H1 (cell line): ENCODE measurements at regions not wholly inside any gene's neighbourhood (a gene's known extent, or its start where the extent isn't known, plus 50 kb on each side); places are given as distances from the start of the nearest gene placed in this dataset.

Source experiments
- CTCF ChIA-PET: fragments of 300-600 bp; sonication (Branson Sonifier 250); formaldehyde crosslinking; loops from one replicate; lab custom pipeline; 2021; ENCODE audit not compliant: partially characterized antibody; lab: Charles Lee
- POLR2A ChIA-PET: fragments of 300-600 bp; sonication (Branson Sonifier 250); formaldehyde crosslinking; loops from one replicate; lab custom pipeline; 2021; ENCODE audit warnings: inconsistent platforms; ENCODE audit not compliant: partially characterized antibody; lab: Charles Lee
- DNase-seq, 2 experiments: peaks; one replicate each; pipeline versions ENCODE4 v3.0.0 to v3.0.0-alpha.2; 2010 to 2022; ENCODE audit warnings: low spot score in 2 of 2, low read depth in 1 of 2, mixed read lengths in 1 of 2
- FAIRE-seq: peaks from 2 replicates; lab custom pipeline; 2011; peaks lifted over from hg19 to GRCh38; lab: Jason Lieb, UNC
- H2AFZ ChIP-seq: 2 replicates; pipeline ENCODE4 v1.8.1; 2012; ENCODE audit warnings: low read length, inconsistent platforms
- H2AK5ac ChIP-seq: 2 replicates; pipeline ENCODE4 v1.6.1; 2013; ENCODE audit warnings: low read depth, low read length
- H2BK120ac ChIP-seq: replicated peaks from 2 replicates; pipeline ENCODE3; 2013; ENCODE audit warnings: low read depth, low read length, inconsistent platforms
- H2BK12ac ChIP-seq: 2 replicates; pipeline ENCODE4 v1.6.1; 2013; ENCODE audit warnings: low read depth, low read length
- H2BK15ac ChIP-seq: 2 replicates; pipeline ENCODE4 v1.6.1; 2013; ENCODE audit warnings: low read length
- H2BK20ac ChIP-seq: 2 replicates; pipeline ENCODE4 v1.6.1; 2013; ENCODE audit warnings: low read length
- H2BK5ac ChIP-seq: 2 replicates; pipeline ENCODE4 v1.6.1; 2013; ENCODE audit warnings: low read depth, low read length
- H3K14ac ChIP-seq: 2 replicates; pipeline ENCODE4 v1.6.1; 2013; ENCODE audit warnings: inconsistent platforms; ENCODE audit not compliant: insufficient read length
- H3K18ac ChIP-seq: 2 replicates; pipeline ENCODE4 v1.6.1; 2013; ENCODE audit warnings: low read length; ENCODE audit errors: extremely low read depth
- H3K23ac ChIP-seq: 2 replicates; pipeline ENCODE4 v1.6.1; 2013; ENCODE audit warnings: inconsistent platforms; ENCODE audit not compliant: insufficient read length
- H3K23me2 ChIP-seq: 2 replicates; pipeline ENCODE4 v1.6.1; 2013; ENCODE audit warnings: low read depth, low read length
- H3K27ac ChIP-seq: 2 replicates; pipeline ENCODE4 v1.6.1; 2011; ENCODE audit warnings: low read depth, low read length, inconsistent platforms
- H3K27me3 ChIP-seq, 4 experiments: replicated peaks in 1 of 4; 1 replicate in 1 of 4; 2 replicates in 3 of 4; pipeline versions ENCODE4 v1.6.1 to v1.8.1; 2011 to 2013; ENCODE audit warnings: low read length in 3 of 4, mild to moderate bottlenecking in 3 of 4, inconsistent platforms in 2 of 4, mixed read lengths in 2 of 4, moderate library complexity in 1 of 4; ENCODE audit not compliant: control insufficient read depth in 3 of 4, insufficient read depth in 3 of 4; ENCODE audit errors: extremely low read depth in 1 of 4
- H3K36me3 ChIP-seq, 4 experiments: 2 replicates each; pipeline versions ENCODE4 v1.6.1 to v1.8.1; 2011 to 2013; ENCODE audit warnings: mild to moderate bottlenecking in 4 of 4, low read length in 3 of 4, moderate library complexity in 2 of 4, control low read depth in 1 of 4, inconsistent platforms in 1 of 4; ENCODE audit not compliant: insufficient read depth in 4 of 4, control insufficient read depth in 2 of 4
- H3K4ac ChIP-seq: replicated peaks from 2 replicates; pipeline ENCODE3; 2013; ENCODE audit warnings: low read length, low read depth, mixed read lengths, inconsistent platforms; ENCODE audit not compliant: insufficient read length
- H3K4me1 ChIP-seq, 4 experiments: replicated peaks in 1 of 4; 1 replicate in 1 of 4; 2 replicates in 3 of 4; pipeline versions ENCODE4 v1.6.1 to v1.8.1; 2011 to 2013; ENCODE audit warnings: low read length in 3 of 4, inconsistent platforms in 2 of 4, mixed read lengths in 1 of 4; ENCODE audit not compliant: insufficient read depth in 4 of 4, control insufficient read depth in 3 of 4
- H3K4me2 ChIP-seq, 2 experiments: 2 replicates each; pipeline versions ENCODE4 v1.6.1 to v1.8.1; 2011 to 2013; ENCODE audit warnings: low read depth in 2 of 2, low read length in 2 of 2, control low read depth in 1 of 2, inconsistent platforms in 1 of 2, mild to moderate bottlenecking in 1 of 2; ENCODE audit not compliant: insufficient read depth in 1 of 2
- H3K4me3 ChIP-seq, 4 experiments: fragments of 200-600, 300-600 bp in 1 of 4; sonication (generic), shearing (Covaris generic), sonication (Bioruptor Twin) in 1 of 4; 2 replicates each; pipeline versions ENCODE4 v1.5.1 to v1.8.1; 2011 to 2016; ENCODE audit warnings: low read length in 4 of 4, low read depth in 3 of 4, control low read depth in 2 of 4, inconsistent platforms in 2 of 4, mild to moderate bottlenecking in 2 of 4, mixed read lengths in 1 of 4, moderate library complexity in 1 of 4; ENCODE audit not compliant: insufficient read depth in 2 of 4; ENCODE audit errors: extremely low read depth in 1 of 4
- H3K56ac ChIP-seq: replicated peaks from 2 replicates; pipeline ENCODE3; 2013; ENCODE audit warnings: low read depth, mild to moderate bottlenecking, mixed read lengths, low read length, inconsistent platforms; ENCODE audit not compliant: insufficient read length
- H3K79me1 ChIP-seq: 2 replicates; pipeline ENCODE4 v1.6.1; 2013; ENCODE audit warnings: low read depth, low read length, control low read depth
- H3K79me2 ChIP-seq, 2 experiments: 2 replicates each; pipeline versions ENCODE4 v1.6.1 to v1.8.1; 2012 to 2013; ENCODE audit warnings: low read length in 2 of 2, mild to moderate bottlenecking in 2 of 2, inconsistent platforms in 1 of 2; ENCODE audit not compliant: insufficient read depth in 2 of 2, control insufficient read depth in 1 of 2
- H3K9ac ChIP-seq, 4 experiments: replicated peaks in 1 of 4; 1 replicate in 1 of 4; 2 replicates in 3 of 4; pipeline versions ENCODE4 v1.6.1 to v1.8.1; 2011 to 2013; ENCODE audit warnings: low read depth in 3 of 4, low read length in 3 of 4, control low read depth in 2 of 4, mild to moderate bottlenecking in 2 of 4, moderate library complexity in 2 of 4, inconsistent platforms in 1 of 4; ENCODE audit errors: extremely low read depth in 1 of 4
- H3K9me3 ChIP-seq, 2 experiments: 2 replicates each; pipeline versions ENCODE4 v1.6.1 to v1.8.1; 2012 to 2013; ENCODE audit warnings: mild to moderate bottlenecking in 2 of 2, moderate library complexity in 2 of 2, control low read depth in 1 of 2, inconsistent platforms in 1 of 2, low read depth in 1 of 2, low read length in 1 of 2, mixed read lengths in 1 of 2; ENCODE audit not compliant: insufficient read depth in 2 of 2
- H4K20me1 ChIP-seq, 2 experiments: replicated peaks in 1 of 2; 2 replicates each; pipeline versions ENCODE3 to v1.8.1; 2011 to 2013; ENCODE audit warnings: inconsistent platforms in 2 of 2, low read length in 2 of 2, mild to moderate bottlenecking in 1 of 2; ENCODE audit not compliant: insufficient read depth in 2 of 2, control insufficient read depth in 1 of 2
- H4K5ac ChIP-seq: 2 replicates; pipeline ENCODE4 v1.6.1; 2013; ENCODE audit warnings: low read length, low read depth, mixed read lengths, inconsistent platforms; ENCODE audit not compliant: insufficient read length
- H4K8ac ChIP-seq: 2 replicates; pipeline ENCODE4 v1.8.0; 2013; ENCODE audit warnings: mild to moderate bottlenecking, moderate library complexity, low read length, inconsistent platforms; ENCODE audit not compliant: insufficient read depth; ENCODE audit errors: extremely low read depth
- H4K91ac ChIP-seq: replicated peaks from 2 replicates; pipeline ENCODE3; 2013; ENCODE audit warnings: low read length, mixed read lengths, inconsistent platforms; ENCODE audit not compliant: insufficient read length
- BCL11A ChIP-seq, 2 experiments: IDR thresholded peaks; one replicate each; pipeline ENCODE4 v1.6.1; 2011; ENCODE audit warnings: low read depth in 2 of 2, low read length in 2 of 2, mild to moderate bottlenecking in 2 of 2
- CEBPB ChIP-seq: IDR thresholded peaks from 2 replicates; pipeline ENCODE4 v1.6.1; 2012; ENCODE audit warnings: low read depth, low read length
- CHD2 ChIP-seq: IDR thresholded peaks from 2 replicates; pipeline ENCODE4 v1.6.1; 2012; ENCODE audit warnings: low read length, improper control_type of control experiment
- CTBP2 ChIP-seq: IDR thresholded peaks from 2 replicates; pipeline ENCODE4 v1.7.0; 2011; ENCODE audit warnings: borderline replicate concordance, mild to moderate bottlenecking, moderate library complexity, mixed read lengths, low read length; ENCODE audit not compliant: insufficient read depth, insufficient read length
- KDM1A ChIP-seq: fragments of 200-600, 300-600 bp; sonication (generic); IDR thresholded peaks from 2 replicates; pipeline ENCODE4 v1.7.1; 2016; ENCODE audit warnings: mild to moderate bottlenecking, low read length, borderline replicate concordance
- KDM4A ChIP-seq: IDR thresholded peaks from one replicate; pipeline ENCODE4 v1.7.1; 2012; ENCODE audit warnings: low read depth, mild to moderate bottlenecking, moderate library complexity, low read length, inconsistent platforms; ENCODE audit not compliant: severe bottlenecking
- KDM5A ChIP-seq: fragments of 200-600 bp; IDR thresholded peaks from 2 replicates; pipeline ENCODE4 v1.7.1; 2012; ENCODE audit warnings: mild to moderate bottlenecking, low read length, inconsistent platforms, mixed read lengths
- RXRA ChIP-seq: IDR thresholded peaks from 2 replicates; pipeline ENCODE4 v1.6.1; 2011; ENCODE audit warnings: low read depth, mild to moderate bottlenecking, low read length, moderate library complexity; ENCODE audit not compliant: insufficient read depth
- SIX5 ChIP-seq: IDR thresholded peaks from 2 replicates; pipeline ENCODE4 v1.6.1; 2011; ENCODE audit warnings: mild to moderate bottlenecking, low read depth, low read length
- TAF1 ChIP-seq: IDR thresholded peaks from 2 replicates; pipeline ENCODE4 v1.6.1; 2011; ENCODE audit warnings: mild to moderate bottlenecking, low read depth, low read length
- TBP ChIP-seq: IDR thresholded peaks from 2 replicates; pipeline ENCODE4 v1.6.1; 2011; ENCODE audit warnings: low read depth, low read length, improper control_type of control experiment
- TCF12 ChIP-seq: IDR thresholded peaks from 2 replicates; pipeline ENCODE4 v1.6.1; 2011; ENCODE audit warnings: low read depth, mild to moderate bottlenecking, low read length
- TEAD4 ChIP-seq: IDR thresholded peaks from 2 replicates; pipeline ENCODE4 v1.6.1; 2012; ENCODE audit warnings: low read depth, low read length, inconsistent platforms, mixed read lengths
- WGBS, 2 experiments: shearing (Covaris generic) in 1 of 2; methylation state at CpG; one replicate each; pipeline versions ENCODE4 v1.1.6 to v1.1.7; 2013 to 2015; ENCODE audit warnings: low lambda C conversion rate in 2 of 2, mixed read lengths in 2 of 2, inconsistent platforms in 1 of 2, low coverage in 1 of 2, missing lambda C conversion rate in 1 of 2; ENCODE audit not compliant: insufficient replicate concordance in 2 of 2, insufficient coverage in 1 of 2, insufficient read length in 1 of 2; ENCODE audit errors: extremely low coverage in 1 of 2, missing lambda C conversion rate in 1 of 2; 5-methylcytosine and 5-hydroxymethylcytosine counted together

- no peak for DNase-seq
- FAIRE-seq: no peak
- TF ChIP-seq KDM4A: no peak
- no peak for TF ChIP-seq RXRA
- no peak for TF ChIP-seq TAF1
- no peak for TF ChIP-seq KDM5A
- TF ChIP-seq TBP: no peak
- no peak for TF ChIP-seq BCL11A (IDR thresholded peaks at IDR 0.05; ENCODE audit: low read depth in 2 of 2, low read length in 2 of 2)
- TF ChIP-seq TCF12: no peak
- no peak for TF ChIP-seq CEBPB
- no peak for TF ChIP-seq SIX5
- TF ChIP-seq CHD2: no peak
- TF ChIP-seq CTBP2: no peak
- TF ChIP-seq KDM1A: no peak
- no peak for TF ChIP-seq TEAD4
These were observed 829.2 kb upstream of the ACVR2A start for GRCh38 chr2:147015591-147015990.

More at GRCh38 chr2:147015591-147015990, 829.2 kb upstream of the ACVR2A start:
- Histone ChIP-seq H3K79me2 (no peaks in the 10 kb centered on the region), H3K4me2 (no peak overlapping the region), H3K23me2 (no peaks in the 10 kb centered on the region), H4K8ac (no peak overlapping the region), H3K4me1 (peaks cover 0 to 2% (median 0%) of the 10 kb centered on the region in 4 experiments; a peak in 1 of 7 replicates), H3K4ac (no peak overlapping the region), H3K14ac (no peak overlapping the region), H4K20me1 (no peaks in the 10 kb centered on the region), H2BK12ac (no peak overlapping the region), H2BK5ac (no peak overlapping the region), H3K27me3 (no peaks in the 10 kb centered on the region), H3K4me3 (no peak overlapping the region), H3K9ac (no peak overlapping the region), H3K36me3 (no peaks in the 10 kb centered on the region), H3K23ac (no peak overlapping the region), H4K5ac (no peak overlapping the region), H2BK120ac (no peak overlapping the region), H4K91ac (no peak overlapping the region), H3K27ac (no peak overlapping the region), H3K79me1 (no peaks in the 10 kb centered on the region), H2AK5ac (no peak overlapping the region), H2BK20ac (no peak overlapping the region), H2BK15ac (no peak overlapping the region), H3K56ac (no peak overlapping the region), H2AFZ (no peak overlapping the region), H3K9me3 (no peaks in the 10 kb centered on the region), H3K18ac (no peak overlapping the region)
- WGBS, 2 experiments: 100% methylated on average over 1 of the region's 1 CpG; no CpG with 5 or more reads in 1 of the 2 experiments
- POLR2A ChIA-PET: no interaction called here
- CTCF ChIA-PET: interaction anchor here (0.7 kb wide), 1 partner anchor 895 kb away, joined by 3 read pairs; no protein-coding TSS in a partner anchor
